HepG2 (cell line): ENCODE measurements at regions not wholly inside any gene's neighbourhood (a gene's known extent, or its start where the extent isn't known, plus 50 kb on each side); places are given as distances from the start of the nearest gene placed in this dataset.

Experiments used
- ATAC-seq: fragments of 200-7000 bp; cut with Tn5 transposase; 3 replicates; pipeline ENCODE4 v1.9.1; 2020; ENCODE audit warnings: mild to moderate bottlenecking, moderate library complexity
- BruUV-seq: library from RNA; stranded (reverse); fragments of 400-500 nt; replicated peaks from 2 replicates; lab custom pipeline; 2021; lab: Mats Ljungman, UMichigan
- CTCF ChIA-PET: fragments of 300-600 bp; formaldehyde crosslinking; extraction: SDS; loops from one replicate; lab custom pipeline; 2021; ENCODE audit warnings: low total read pairs, inconsistent platforms, low intra/inter-chr PET ratio; lab: Yijun Ruan, JAX
- POLR2A ChIA-PET: fragments of 350-600 bp; sonication (Branson Sonifier 250); formaldehyde crosslinking; loops from one replicate; lab custom pipeline; 2020; ENCODE audit warnings: antibody characterized with exemption, inconsistent platforms; lab: Yijun Ruan, JAX
- DNase-seq: peaks from one replicate; pipeline ENCODE4 v3.0.0-alpha.2; 2015; ENCODE audit warnings: low spot score
- FAIRE-seq: peaks from 3 replicates; lab custom pipeline; 2011; peaks lifted over from hg19 to GRCh38; lab: Jason Lieb, UNC
- H2AFZ ChIP-seq: one replicate; pipeline ENCODE4 v1.6.1; 2011; ENCODE audit warnings: low read length, inconsistent platforms
- H3K27ac ChIP-seq: fragments of 300-600 bp; 3 replicates; pipeline ENCODE4 v1.8.0; 2011; ENCODE audit warnings: mixed run types, mild to moderate bottlenecking, mixed read lengths, low read length, inconsistent platforms; ENCODE audit not compliant: insufficient read depth; ENCODE audit errors: extremely low read length
- H3K27me3 ChIP-seq, 2 experiments: fragments of 200-600 bp in 1 of 2; 2 replicates in 1 of 2; 3 replicates in 1 of 2; pipeline versions ENCODE4 v1.6.0 to v1.8.0; 2011; ENCODE audit warnings: low read length in 2 of 2, mild to moderate bottlenecking in 2 of 2, moderate library complexity in 2 of 2, inconsistent platforms in 1 of 2; ENCODE audit not compliant: insufficient read depth in 2 of 2, control insufficient read depth in 1 of 2
- H3K36me3 ChIP-seq, 2 experiments: fragments of 200-600 bp in 1 of 2; replicated peaks in 1 of 2; 2 replicates in 1 of 2; 3 replicates in 1 of 2; pipeline versions ENCODE4 v1.5.1 to v1.8.0; 2011; ENCODE audit warnings: low read length in 2 of 2, inconsistent platforms in 1 of 2; ENCODE audit not compliant: insufficient read depth in 2 of 2, control insufficient read depth in 1 of 2
- H3K4me1 ChIP-seq: 2 replicates; pipeline ENCODE4 v1.5.1; 2012; ENCODE audit warnings: low read length, inconsistent platforms; ENCODE audit not compliant: insufficient read depth
- H3K4me2 ChIP-seq: 2 replicates; pipeline ENCODE4 v1.6.0; 2011; ENCODE audit warnings: low read depth, low read length, inconsistent platforms
- H3K4me3 ChIP-seq, 3 experiments: fragments of 200-600 bp in 1 of 3; sonication (generic), shearing (Covaris generic) in 1 of 3; replicated peaks in 1 of 3; 2 replicates each; pipeline ENCODE4 v1.5.1; 2011 to 2016; ENCODE audit warnings: low read length in 3 of 3, inconsistent platforms in 2 of 3, low read depth in 2 of 3, mild to moderate bottlenecking in 2 of 3, control low read depth in 1 of 3, mixed read lengths in 1 of 3; ENCODE audit not compliant: insufficient read depth in 1 of 3
- H3K79me2 ChIP-seq: one replicate; pipeline ENCODE4 v1.6.1; 2011; ENCODE audit warnings: low read length, inconsistent platforms; ENCODE audit not compliant: insufficient read depth
- H3K9ac ChIP-seq: 2 replicates; pipeline ENCODE4 v1.6.0; 2011; ENCODE audit warnings: mild to moderate bottlenecking, low read depth, low read length, inconsistent platforms; ENCODE audit not compliant: insufficient read depth
- H3K9me3 ChIP-seq: 2 replicates; pipeline ENCODE4 v1.5.1; 2012; ENCODE audit warnings: mild to moderate bottlenecking, low read length
- H4K20me1 ChIP-seq: 2 replicates; pipeline ENCODE4 v1.6.0; 2011; ENCODE audit warnings: inconsistent platforms, mild to moderate bottlenecking, low read length, moderate library complexity; ENCODE audit not compliant: insufficient read depth
- FOXK2 ChIP-seq: fragments of 450-650 bp; IDR thresholded peaks from 2 replicates; pipeline ENCODE4 v1.6.1; 2016
- MAFF ChIP-seq: IDR thresholded peaks from 2 replicates; pipeline ENCODE4 v1.6.1; 2011; ENCODE audit warnings: low read depth, low read length, improper control_type of control experiment
- MAFK ChIP-seq, 2 experiments: IDR thresholded peaks in 1 of 2; conservative IDR thresholded peaks in 1 of 2; 2 replicates each; pipeline ENCODE4 v1.6.1; 2011; ENCODE audit warnings: improper control_type of control experiment in 2 of 2, low read length in 2 of 2
- WGBS: methylation state at CpG from one replicate; pipeline ENCODE4 v1.1.6; 2017; ENCODE audit warnings: low lambda C conversion rate; 5-methylcytosine and 5-hydroxymethylcytosine counted together
- in situ Hi-C: cut with HindIII; loops from 2 replicates; pipeline ENCODE4 v1.10.0; 2017; ENCODE audit warnings: low pct_unique_long_range_greater_than_20kb; ENCODE audit not compliant: extremely low pct_ligation_motif_present
- intact Hi-C: fragments of 100-400 bp; cut with micrococcal nuclease; formaldehyde crosslinking; loops from one replicate; pipeline ENCODE4 v1.10.0; 2022; ENCODE audit not compliant: unreplicated experiment
- TF ChIP-seq, protein P1 (sequence below): sonication (generic); formaldehyde crosslinking; IDR thresholded peaks from 2 replicates; pipeline ENCODE4 v1.4.0; 2020; ENCODE audit warnings: mild to moderate bottlenecking, missing genetic modification reagents
- TF ChIP-seq, protein P2 (sequence below): IDR thresholded peaks from 2 replicates; pipeline ENCODE4 v1.6.1; 2012; ENCODE audit warnings: low read depth, low read length, improper control_type of control experiment
- TF ChIP-seq, protein P3 (sequence below): IDR thresholded peaks from 2 replicates; pipeline ENCODE4 v1.6.1; 2016; ENCODE audit warnings: missing genetic modification reagents, missing compliant biosample characterization

DNA sequence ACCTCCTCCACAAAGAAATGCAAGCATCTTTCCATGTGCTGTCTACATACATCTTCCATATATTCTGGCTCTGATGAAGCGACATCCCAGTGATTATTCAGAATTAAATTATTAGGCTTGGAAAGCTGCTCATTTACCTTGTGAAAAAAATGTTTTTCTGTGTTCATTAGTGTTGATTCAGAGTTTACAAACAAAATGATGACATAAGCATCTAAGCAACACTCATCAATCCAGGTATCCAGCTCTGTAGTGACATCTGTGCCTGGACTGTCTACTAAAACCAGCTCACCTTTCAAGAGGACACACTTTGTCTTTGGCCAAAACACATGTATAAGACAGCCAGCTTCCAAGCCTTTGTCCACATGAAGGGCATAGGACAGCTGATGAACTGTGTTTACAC is 51.1 kb upstream of the SPATA31C2 start:
- WGBS, result 12% methylated on average over 1 of the region's 1 CpG

More for the DNA sequence above, 51.1 kb upstream of the SPATA31C2 start:
- Histone ChIP-seq H3K27ac (no peak overlapping the region), H3K4me2 (no peak overlapping the region), H3K9me3 (no peaks in the 10 kb centered on the region), H3K9ac (no peak overlapping the region), H2AFZ (no peak overlapping the region)
- FAIRE-seq, result no peak
- BruUV-seq, result no TSS peak
- peak; percentile 35 to 71; a peak in 2 of 4 replicates for TF ChIP-seq MAFK (conservative IDR thresholded peaks at IDR 0.05 in 1 of 2, IDR thresholded peaks at IDR 0.05 in 1 of 2; ENCODE audit: low read length in 2 of 2)
- no peak for TF ChIP-seq FOXK2
- TF ChIP-seq, protein P1, sequence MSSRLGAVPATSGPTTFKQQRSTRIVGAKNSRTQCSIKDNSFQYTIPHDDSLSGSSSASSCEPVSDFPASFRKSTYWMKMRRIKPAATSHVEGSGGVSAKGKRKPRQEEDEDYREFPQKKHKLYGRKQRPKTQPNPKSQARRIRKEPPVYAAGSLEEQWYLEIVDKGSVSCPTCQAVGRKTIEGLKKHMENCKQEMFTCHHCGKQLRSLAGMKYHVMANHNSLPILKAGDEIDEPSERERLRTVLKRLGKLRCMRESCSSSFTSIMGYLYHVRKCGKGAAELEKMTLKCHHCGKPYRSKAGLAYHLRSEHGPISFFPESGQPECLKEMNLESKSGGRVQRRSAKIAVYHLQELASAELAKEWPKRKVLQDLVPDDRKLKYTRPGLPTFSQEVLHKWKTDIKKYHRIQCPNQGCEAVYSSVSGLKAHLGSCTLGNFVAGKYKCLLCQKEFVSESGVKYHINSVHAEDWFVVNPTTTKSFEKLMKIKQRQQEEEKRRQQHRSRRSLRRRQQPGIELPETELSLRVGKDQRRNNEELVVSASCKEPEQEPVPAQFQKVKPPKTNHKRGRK (CRISPR knock-in tag), result no peak
- TF ChIP-seq, protein P2, sequence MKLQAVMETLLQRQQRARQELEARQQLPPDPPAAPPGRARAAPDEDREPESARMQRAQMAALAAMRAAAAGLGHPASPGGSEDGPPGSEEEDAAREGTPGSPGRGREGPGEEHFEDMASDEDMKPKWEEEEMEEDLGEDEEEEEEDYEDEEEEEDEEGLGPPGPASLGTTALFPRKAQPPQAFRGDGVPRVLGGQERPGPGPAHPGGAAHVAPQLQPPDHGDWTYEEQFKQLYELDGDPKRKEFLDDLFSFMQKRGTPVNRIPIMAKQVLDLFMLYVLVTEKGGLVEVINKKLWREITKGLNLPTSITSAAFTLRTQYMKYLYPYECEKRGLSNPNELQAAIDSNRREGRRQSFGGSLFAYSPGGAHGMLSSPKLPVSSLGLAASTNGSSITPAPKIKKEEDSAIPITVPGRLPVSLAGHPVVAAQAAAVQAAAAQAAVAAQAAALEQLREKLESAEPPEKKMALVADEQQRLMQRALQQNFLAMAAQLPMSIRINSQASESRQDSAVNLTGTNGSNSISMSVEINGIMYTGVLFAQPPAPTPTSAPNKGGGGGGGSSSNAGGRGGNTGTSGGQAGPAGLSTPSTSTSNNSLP, result no peak
- peak; percentile 56; the same call in 1 of the 2 replicates for TF ChIP-seq MAFF
- TF ChIP-seq, protein P3, sequence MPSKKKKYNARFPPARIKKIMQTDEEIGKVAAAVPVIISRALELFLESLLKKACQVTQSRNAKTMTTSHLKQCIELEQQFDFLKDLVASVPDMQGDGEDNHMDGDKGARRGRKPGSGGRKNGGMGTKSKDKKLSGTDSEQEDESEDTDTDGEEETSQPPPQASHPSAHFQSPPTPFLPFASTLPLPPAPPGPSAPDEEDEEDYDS (CRISPR knock-in tag), result no peak
- TF ChIP-seq, all 625 proteins: peak for 2
- Histone ChIP-seq H4K20me1 (no peaks in the 10 kb centered on the region), H3K79me2 (no peaks in the 10 kb centered on the region), H3K27me3 (no peaks in the 10 kb centered on the region), H3K36me3 (no peaks in the 10 kb centered on the region), H3K4me3 (no peak overlapping the region), H3K4me1 (peaks cover 10% of the 10 kb centered on the region)
- CTCF ChIA-PET, result no interaction called here
- intact Hi-C loops (no loop called here), in situ Hi-C loops (no loop called here)
- POLR2A ChIA-PET, result no interaction called here
- no peak for ATAC-seq
- DNase-seq, result no peak
